A673 (cell line): ENCODE measurements at regions not wholly inside any gene's neighbourhood (a gene's known extent, or its start where the extent isn't known, plus 50 kb on each side); places are given as distances from the start of the nearest gene placed in this dataset.

Experiments used
- BruUV-seq: library from RNA; stranded (reverse); fragments of 400-500 nt; replicated peaks from 2 replicates; lab custom pipeline; 2021; lab: Mats Ljungman, UMichigan
- CTCF ChIA-PET: fragments of 300-600 bp; sonication (Branson Sonifier 250); formaldehyde crosslinking; loops from one replicate; lab custom pipeline; 2022; ENCODE audit warnings: antibody characterized with exemption; lab: Charles Lee
- POLR2A ChIA-PET: fragments of 300-600 bp; sonication (Branson Sonifier 250); formaldehyde crosslinking; loops from one replicate; lab custom pipeline; 2022; ENCODE audit warnings: antibody characterized with exemption; ENCODE audit not compliant: low non-redundant PET; lab: Charles Lee
- DNase-seq: peaks from one replicate; pipeline ENCODE4 v3.0.0-alpha.2; 2015; ENCODE audit warnings: low spot score
- H3K27ac ChIP-seq: fragments of 200-600 bp; sonication (generic); 2 replicates; pipeline ENCODE4 v1.5.1; 2016; ENCODE audit warnings: mixed run types, low read depth, mild to moderate bottlenecking, mixed read lengths, antibody characterized with exemption, low read length; ENCODE audit not compliant: poor library complexity, severe bottlenecking
- H3K27me3 ChIP-seq: fragments of 200-600 bp; sonication (generic); replicated peaks from 2 replicates; pipeline ENCODE4 v1.6.1; 2017; ENCODE audit warnings: mixed run types, low read depth, mild to moderate bottlenecking, mixed read lengths, antibody characterized with exemption, low read length; ENCODE audit not compliant: insufficient read depth, poor library complexity
- H3K36me3 ChIP-seq: fragments of 200-600 bp; sonication (generic); 2 replicates; pipeline ENCODE4 v1.6.1; 2016; ENCODE audit warnings: mixed run types, mild to moderate bottlenecking, mixed read lengths, antibody characterized with exemption, low read length; ENCODE audit not compliant: insufficient read depth, poor library complexity, severe bottlenecking
- H3K4me1 ChIP-seq: fragments of 200-600 bp; sonication (generic); 2 replicates; pipeline ENCODE4 v1.6.1; 2017; ENCODE audit warnings: mixed run types, mild to moderate bottlenecking, mixed read lengths, antibody characterized with exemption, low read length; ENCODE audit not compliant: insufficient read depth, poor library complexity, severe bottlenecking
- H3K4me3 ChIP-seq: fragments of 200-600 bp; sonication (generic); 2 replicates; pipeline ENCODE4 v1.5.1; 2016; ENCODE audit warnings: low read depth, mixed run types, mild to moderate bottlenecking, mixed read lengths, low read length; ENCODE audit not compliant: poor library complexity, severe bottlenecking
- H3K9me3 ChIP-seq: fragments of 200-600 bp; sonication (generic); 2 replicates; pipeline ENCODE4 v1.6.1; 2016; ENCODE audit warnings: mixed run types, low read depth, mild to moderate bottlenecking, mixed read lengths, antibody characterized with exemption, low read length; ENCODE audit not compliant: poor library complexity, severe bottlenecking
- CTCF ChIP-seq: fragments of 300-800, 200-600 bp; sonication (generic); conservative IDR thresholded peaks from 2 replicates; pipeline ENCODE4 v1.5.1; 2017; ENCODE audit warnings: low read depth, mild to moderate bottlenecking, antibody characterized with exemption, low read length, moderate library complexity, mixed read lengths
- EZH2 ChIP-seq: fragments of 200-600 bp; sonication (generic); IDR thresholded peaks from 2 replicates; pipeline ENCODE4 v1.6.1; 2017; ENCODE audit warnings: borderline replicate concordance, low read depth, mild to moderate bottlenecking, mixed read lengths, antibody characterized with exemption, low read length; ENCODE audit not compliant: poor library complexity, severe bottlenecking
- intact Hi-C: fragments of 100-400 bp; cut with micrococcal nuclease; formaldehyde crosslinking; loops from one replicate; pipeline ENCODE4 v1.10.0; 2022; ENCODE audit not compliant: unreplicated experiment

GRCh38 chr22:25488244-25489020 is 76.0 kb upstream of the GRK3 start:
- ChIA-PET POLR2A (no interaction called here), CTCF (interaction anchor here (0.6 kb wide), 1 partner anchor 84 kb away, joined by 4 read pairs; no protein-coding TSS in a partner anchor)
- H3K4me3 ChIP-seq, result no peak overlapping the region
- H3K36me3 ChIP-seq, result no peaks in the 10 kb centered on the region
- DNase-seq, result peak; percentile 25
- H3K9me3 ChIP-seq, result no peaks in the 10 kb centered on the region
- H3K27ac ChIP-seq, result no peak overlapping the region
- TF ChIP-seq CTCF (no peak), EZH2 (no peak)
- peaks cover 15% of the 10 kb centered on the region for H3K4me1 ChIP-seq
- BruUV-seq, result no TSS peak
- H3K27me3 ChIP-seq, result no peaks in the 10 kb centered on the region
- intact Hi-C loops, result no loop called here

- no peak for DNase-seq
- Histone ChIP-seq H3K27ac (no peak overlapping the region), H3K9me3 (no peaks in the 10 kb centered on the region), H3K4me3 (no peak overlapping the region), H3K27me3 (no peaks in the 10 kb centered on the region), H3K36me3 (no peaks in the 10 kb centered on the region), H3K4me1 (peaks cover 30% of the 10 kb centered on the region)
- POLR2A ChIA-PET, result no interaction called here
- TF ChIP-seq CTCF (no peak), EZH2 (no peak)
- BruUV-seq, result no TSS peak
- CTCF ChIA-PET, result no interaction called here
- intact Hi-C loops, result no loop called here
Observed at GRCh38 chr22:25489947-25490346, 74.5 kb upstream of the GRK3 start.

- H3K4me1 ChIP-seq, result peaks cover 35% of the 10 kb centered on the region
- no peaks in the 10 kb centered on the region for H3K27me3 ChIP-seq
- no TSS peak for BruUV-seq
- intact Hi-C loops, result no loop called here
- H3K27ac ChIP-seq, result no peak overlapping the region
- no peaks in the 10 kb centered on the region for H3K9me3 ChIP-seq
- ChIA-PET CTCF (no interaction called here), POLR2A (no interaction called here)
- no peak for TF ChIP-seq EZH2
- H3K4me3 ChIP-seq, result no peak overlapping the region
- H3K36me3 ChIP-seq, result no peaks in the 10 kb centered on the region
- no peak for DNase-seq
Observed at GRCh38 chr22:25490896-25491295, 73.6 kb upstream of the GRK3 start.
